ENCODE measurements at regions not wholly inside any gene's neighbourhood (a gene's known extent, or its start where the extent isn't known, plus 50 kb on each side); places are given as distances from the start of the nearest gene placed in this dataset.

- TF ChIP-seq ZNF462 (CRISPR knock-in tag; IDR thresholded peaks at IDR 0.05), result no peak
- no peak for TF ChIP-seq EZH2phosphoT487 (IDR thresholded peaks at IDR 0.05; ENCODE audit: unreplicated experiment)
- TF ChIP-seq STAT1 (IDR thresholded peaks at IDR 0.05; ENCODE audit: unreplicated experiment), result no peak
- TF ChIP-seq JUNB (IDR thresholded peaks at IDR 0.05; ENCODE audit: unreplicated experiment), result no peak
- TF ChIP-seq CREB1 (CRISPR knock-in tag; IDR thresholded peaks at IDR 0.05; ENCODE audit: low read depth), result no peak
Measured at GRCh38 chr2:104781151-104781550, 72.8 kb upstream of the POU3F3 start (continued).

GRCh38 chr2:104784264-104784663 lies 69.7 kb upstream of the POU3F3 start:
- Mint-ChIP-seq H3K27ac (no peak overlapping the region), H3K4me3 (no peak overlapping the region), H3K9me3 (no peaks in the 10 kb centered on the region; the same call in 2 of the 3 replicates), H3K4me1 (peaks cover 4% of the 10 kb centered on the region; the same call in 2 of the 3 replicates), H3K36me3 (ENCODE audit: low read depth) (no peaks in the 10 kb centered on the region), H3K27me3 (ENCODE audit: insufficient read depth, low read depth, poor library complexity) (peaks cover 12% of the 10 kb centered on the region)
- no peaks in the 10 kb centered on the region for H3K4me1 ChIP-seq (ENCODE audit: insufficient read depth)
- H3K27ac ChIP-seq (ENCODE audit: low read depth), result no peak overlapping the region
- H3K27me3 ChIP-seq (ENCODE audit: insufficient read depth), result no peaks in the 10 kb centered on the region
- no peaks in the 10 kb centered on the region for H3F3A ChIP-seq (replicated peaks; ENCODE audit: low read depth)
- no peak overlapping the region for H3K4me3 ChIP-seq
- no peak overlapping the region; the same call in 1 of the 2 replicates for H2AFZ ChIP-seq
- ATAC-seq (no peak), DNase-seq (ENCODE audit: low spot score) (no peak)
- H3K36me3 ChIP-seq (ENCODE audit: insufficient read depth), result no peaks in the 10 kb centered on the region
- H4K20me1 ChIP-seq (replicated peaks; ENCODE audit: insufficient read depth), result no peaks in the 10 kb centered on the region
- H3K79me2 ChIP-seq (replicated peaks; ENCODE audit: insufficient read depth), result no peaks in the 10 kb centered on the region
- no peak overlapping the region for H3K4me2 ChIP-seq
- no peaks in the 10 kb centered on the region for H3K9me2 ChIP-seq (ENCODE audit: insufficient read depth)
- TF ChIP-seq POLR2AphosphoS5 (IDR thresholded peaks at IDR 0.05; ENCODE audit: low read depth) (no peak), STAT1 (IDR thresholded peaks at IDR 0.05; ENCODE audit: unreplicated experiment) (no peak), CTCF (conservative IDR thresholded peaks at IDR 0.05; ENCODE audit: low read depth in 2 of 2) (no peak), ZNF114 (CRISPR knock-in tag; IDR thresholded peaks at IDR 0.05) (no peak), ETS1 (IDR thresholded peaks at IDR 0.05) (no peak)
